GM12892 (cell line): ENCODE measurements at regions not wholly inside any gene's neighbourhood (a gene's known extent, or its start where the extent isn't known, plus 50 kb on each side); places are given as distances from the start of the nearest gene placed in this dataset.

ENCODE experiments used
- DNase-seq: peaks from one replicate; pipeline ENCODE4 v3.0.0; 2011; ENCODE audit not compliant: insufficient read length
- FAIRE-seq: peaks from 2 replicates; lab custom pipeline; 2011; peaks lifted over from hg19 to GRCh38; lab: Jason Lieb, UNC
- POLR2A ChIP-seq: IDR thresholded peaks from 2 replicates; pipeline ENCODE4 v1.6.1; 2011; ENCODE audit warnings: low read depth, low read length, control low read depth
- POLR2AphosphoS5 ChIP-seq: IDR thresholded peaks from 2 replicates; pipeline ENCODE4 v1.6.1; 2011; ENCODE audit warnings: low read depth, low read length, control low read depth
- TAF1 ChIP-seq: IDR thresholded peaks from 2 replicates; pipeline ENCODE4 v1.6.1; 2011; ENCODE audit warnings: low read depth, mild to moderate bottlenecking, control low read depth, low read length, borderline replicate concordance

- TF ChIP-seq TAF1 (no peak), POLR2AphosphoS5 (no peak), POLR2A (no peak)
- no peak for DNase-seq
- FAIRE-seq: no peak
These were observed 204.4 kb upstream of the THBS1 start for GRCh38 chr15:39376371-39376909.

DNA sequence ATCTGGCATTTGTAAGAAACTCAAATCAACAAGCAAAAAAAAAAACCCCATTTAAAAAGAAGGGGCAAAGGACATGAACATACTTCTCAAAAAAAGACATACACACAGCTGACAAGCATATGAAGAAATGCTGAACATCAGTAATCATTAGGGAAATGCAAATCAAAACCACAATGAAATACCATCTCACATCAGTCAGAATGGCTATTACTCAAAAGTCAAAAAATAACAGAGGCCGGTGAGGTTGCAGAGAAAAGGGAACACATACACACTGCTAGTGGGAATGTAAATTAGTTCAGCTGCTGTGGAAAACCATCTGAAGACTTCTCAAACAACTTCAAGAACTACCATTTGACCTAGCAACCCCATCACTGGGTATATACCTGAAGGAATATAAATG is 199.4 kb upstream of the THBS1 start:
- DNase-seq (no peak), FAIRE-seq (no peak)
- no peak for TF ChIP-seq TAF1
- TF ChIP-seq POLR2A: no peak
- TF ChIP-seq POLR2AphosphoS5: no peak

DNA sequence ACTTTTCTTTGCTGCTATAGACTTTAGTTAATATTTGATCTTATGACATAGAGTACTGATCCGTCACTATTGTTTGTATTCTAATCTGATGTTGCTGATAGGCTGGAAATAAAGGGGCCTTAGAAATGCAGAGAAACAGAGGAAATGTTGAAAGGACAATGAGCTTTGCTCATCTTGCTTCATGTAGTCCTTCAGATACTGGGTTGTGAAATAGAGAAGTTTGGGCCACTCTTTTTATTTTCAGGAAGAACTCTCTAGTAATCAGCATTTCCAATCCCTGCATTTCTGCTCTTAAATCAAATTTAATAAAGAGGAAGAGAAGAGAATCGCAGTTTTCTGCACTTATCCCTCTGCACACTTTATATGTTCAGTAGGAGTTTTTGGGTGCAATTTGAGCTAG is 192.8 kb upstream of the THBS1 start:
- no peak for TF ChIP-seq POLR2AphosphoS5
- no peak for TF ChIP-seq TAF1
- no peak for TF ChIP-seq POLR2A
- DNase-seq: no peak
- FAIRE-seq: no peak

DNA sequence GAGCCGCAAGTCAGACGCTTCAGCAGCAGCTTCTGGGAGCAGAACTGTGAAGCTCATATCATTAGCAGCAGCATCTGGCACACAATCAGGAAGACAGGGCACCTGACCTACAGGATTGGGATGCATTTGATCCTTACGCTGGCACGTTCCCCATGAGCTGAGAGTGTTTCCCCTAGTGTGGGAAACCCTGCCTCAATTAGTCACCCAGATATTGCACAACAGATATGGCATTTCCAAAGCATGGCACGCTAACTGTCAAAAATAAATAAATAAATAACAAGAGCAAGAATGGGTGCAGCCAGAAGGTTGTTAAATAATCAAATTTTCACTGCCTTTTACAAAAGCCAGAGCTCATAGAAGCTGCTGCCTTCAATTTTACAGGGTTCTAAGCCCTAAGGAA is 189.6 kb upstream of the THBS1 start:
- TF ChIP-seq POLR2AphosphoS5 (no peak), POLR2A (no peak), TAF1 (no peak)
- DNase-seq (no peak), FAIRE-seq (no peak)

DNA sequence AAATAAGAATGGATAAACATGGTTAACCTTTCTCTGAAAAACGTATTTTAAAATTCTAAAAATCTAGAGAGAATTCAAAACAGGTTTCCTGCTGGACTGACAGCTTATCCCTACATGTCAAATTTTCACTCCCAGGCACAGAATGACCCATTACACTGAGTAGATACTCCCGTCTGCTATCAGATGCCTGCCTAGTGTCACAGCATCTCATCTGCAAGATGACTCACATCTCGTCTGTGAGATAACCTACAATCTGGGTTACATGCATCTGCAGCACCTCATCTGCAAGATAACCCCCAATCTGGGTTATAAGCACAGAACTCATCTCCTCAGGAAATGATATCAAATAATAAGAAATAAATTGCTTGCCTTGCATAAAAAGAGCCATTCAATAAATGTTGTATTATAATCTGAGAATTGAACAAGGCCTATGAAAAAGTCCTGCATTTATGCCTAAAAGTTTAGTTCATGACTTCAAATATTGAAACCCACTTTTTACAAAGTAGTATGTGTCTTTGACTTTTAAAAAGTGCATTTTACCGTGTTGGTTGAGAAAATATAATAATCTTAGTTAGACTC is 188.3 kb upstream of the THBS1 start:
- FAIRE-seq (no peak), DNase-seq (no peak)
- TF ChIP-seq TAF1 (no peak), POLR2A (no peak), POLR2AphosphoS5 (no peak)

GRCh38 chr15:39393575-39394335 is 187.1 kb upstream of the THBS1 start:
- TF ChIP-seq POLR2AphosphoS5 (no peak), TAF1 (no peak), POLR2A (no peak)
- DNase-seq (no peak), FAIRE-seq (no peak)

GRCh38 chr15:39394496-39394895 is 186.4 kb upstream of the THBS1 start:
- FAIRE-seq: no peak
- no peak for TF ChIP-seq POLR2A
- TF ChIP-seq TAF1: no peak
- TF ChIP-seq POLR2AphosphoS5: no peak
- no peak for DNase-seq

- FAIRE-seq (no peak), DNase-seq (no peak)
- no peak for TF ChIP-seq TAF1
These were observed 183.8 kb upstream of the THBS1 start for GRCh38 chr15:39396979-39397615.

DNA sequence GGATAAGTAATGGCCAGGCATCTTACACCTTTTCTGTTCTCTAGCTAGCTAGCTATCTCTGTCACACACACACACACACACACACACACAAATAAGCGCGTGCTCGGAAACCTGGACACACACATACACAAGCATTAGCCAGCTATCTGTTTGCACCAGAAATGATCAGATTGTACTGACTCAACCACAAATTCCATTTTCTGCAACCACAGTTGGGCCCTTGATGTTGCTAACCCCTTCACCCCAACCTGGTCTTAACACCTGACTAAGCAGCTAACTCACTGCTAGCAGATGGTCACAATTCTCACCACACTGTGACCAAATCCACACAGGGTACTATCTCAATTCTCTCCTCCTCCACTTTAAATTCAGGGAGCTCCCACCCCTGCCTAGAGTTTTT is 183.0 kb upstream of the THBS1 start:
- DNase-seq (no peak), FAIRE-seq (no peak)
- TF ChIP-seq POLR2A (no peak), TAF1 (no peak), POLR2AphosphoS5 (no peak)

GRCh38 chr15:39399600-39399999 is 181.3 kb upstream of the THBS1 start:
- no peak for FAIRE-seq
- no peak for DNase-seq
- TF ChIP-seq TAF1: no peak
- TF ChIP-seq POLR2A: no peak
- TF ChIP-seq POLR2AphosphoS5: no peak

DNA sequence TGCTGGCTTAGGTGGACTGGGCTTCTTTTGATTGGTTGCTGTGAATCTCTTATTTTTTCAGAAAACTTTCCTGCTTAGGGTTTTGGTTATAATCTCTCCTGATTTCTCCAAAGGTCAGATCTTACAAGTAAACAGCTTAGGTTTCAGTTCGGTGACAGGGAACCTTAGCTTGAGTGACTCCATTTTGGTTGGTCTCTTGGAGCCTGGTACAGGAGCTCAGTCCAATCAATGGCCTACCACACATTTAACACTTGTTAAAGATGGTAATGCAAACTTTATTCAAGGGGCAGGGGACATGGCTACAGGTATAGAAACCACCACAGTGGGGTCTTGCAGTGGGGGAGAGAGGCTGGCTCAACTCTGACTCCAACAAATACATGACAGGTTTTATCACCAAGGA is 180.9 kb upstream of the THBS1 start:
- DNase-seq (no peak), FAIRE-seq (no peak)
- TF ChIP-seq TAF1 (no peak), POLR2A (no peak), POLR2AphosphoS5 (no peak)
